GM12891 (cell line): ENCODE measurements at regions not wholly inside any gene's neighbourhood (a gene's known extent, or its start where the extent isn't known, plus 50 kb on each side); places are given as distances from the start of the nearest gene placed in this dataset.

Experiments
- DNase-seq: peaks from one replicate; pipeline ENCODE4 v3.0.0; 2011; ENCODE audit warnings: low spot score; ENCODE audit not compliant: insufficient read length
- FAIRE-seq: peaks from 2 replicates; lab custom pipeline; 2011; peaks lifted over from hg19 to GRCh38; lab: Jason Lieb, UNC
- PAX5 ChIP-seq: IDR thresholded peaks from 2 replicates; pipeline ENCODE4 v1.6.1; 2011; ENCODE audit warnings: low read length, moderate library complexity, mild to moderate bottlenecking; ENCODE audit not compliant: insufficient read depth, severe bottlenecking
- POLR2A ChIP-seq: IDR thresholded peaks from 2 replicates; pipeline ENCODE4 v1.6.1; 2011; ENCODE audit warnings: low read depth, low read length, control low read depth
- POLR2AphosphoS5 ChIP-seq: IDR thresholded peaks from 2 replicates; pipeline ENCODE4 v1.6.1; 2011; ENCODE audit warnings: low read depth, low read length, control low read depth
- POU2F2 ChIP-seq: IDR thresholded peaks from 2 replicates; pipeline ENCODE4 v1.6.1; 2011; ENCODE audit warnings: low read depth, mild to moderate bottlenecking, control low read depth, low read length, moderate library complexity
- SPI1 ChIP-seq: IDR thresholded peaks from 2 replicates; pipeline ENCODE4 v1.6.1; 2011; ENCODE audit warnings: low read depth, low read length, control low read depth
- TAF1 ChIP-seq: IDR thresholded peaks from 2 replicates; pipeline ENCODE4 v1.6.1; 2011; ENCODE audit warnings: low read depth, low read length, control low read depth

- FAIRE-seq (no peak), DNase-seq (no peak)
- no peak for TF ChIP-seq TAF1
- TF ChIP-seq POU2F2 = no peak
- no peak for TF ChIP-seq POLR2AphosphoS5
- TF ChIP-seq PAX5 = no peak
- no peak for TF ChIP-seq POLR2A
- TF ChIP-seq SPI1 = no peak
Observed at GRCh38 chr4:64518600-64518999, 109.3 kb upstream of the TECRL start.

DNA sequence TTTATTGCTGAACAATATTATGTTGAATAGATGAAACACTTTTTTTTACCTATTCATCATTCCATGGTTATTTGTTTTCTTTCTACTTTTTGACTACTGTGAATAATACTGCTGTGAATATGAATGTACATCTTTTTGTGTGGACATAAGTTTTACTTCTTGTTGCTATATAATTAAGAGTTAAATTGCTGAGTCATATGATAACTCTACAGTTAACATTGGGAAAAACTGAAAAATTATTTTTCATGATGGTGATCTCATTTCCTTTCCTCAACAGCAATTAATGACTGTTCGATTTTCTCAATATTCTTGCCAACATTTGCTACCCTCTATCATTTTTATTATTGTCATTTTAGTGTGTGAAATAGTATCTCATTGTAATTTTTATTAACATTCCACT is 106.9 kb upstream of the TECRL start:
- FAIRE-seq (no peak), DNase-seq (no peak)
- TF ChIP-seq TAF1 = no peak

GRCh38 chr4:64508089-64508488 is 98.8 kb upstream of the TECRL start:
- DNase-seq (no peak), FAIRE-seq (no peak)
- TF ChIP-seq TAF1 (no peak), POLR2A (no peak), POLR2AphosphoS5 (no peak), PAX5 (no peak), POU2F2 (no peak), SPI1 (no peak)

- FAIRE-seq (no peak), DNase-seq (no peak)
- no peak for TF ChIP-seq POLR2AphosphoS5
- no peak for TF ChIP-seq SPI1
- no peak for TF ChIP-seq POLR2A
- no peak for TF ChIP-seq POU2F2
- no peak for TF ChIP-seq TAF1
- no peak for TF ChIP-seq PAX5
Observed at GRCh38 chr4:64503945-64504675, 94.9 kb upstream of the TECRL start.

- TF ChIP-seq TAF1 (no peak), PAX5 (no peak), POLR2A (no peak), POLR2AphosphoS5 (no peak), POU2F2 (no peak), SPI1 (no peak)
- no peak for FAIRE-seq
- no peak for DNase-seq
Observed at GRCh38 chr4:64503416-64503815, 94.2 kb upstream of the TECRL start.

- TF ChIP-seq POU2F2 (no peak), PAX5 (no peak), POLR2AphosphoS5 (no peak), POLR2A (no peak), TAF1 (no peak), SPI1 (no peak)
- FAIRE-seq (no peak), DNase-seq (no peak)
Observed at GRCh38 chr4:64497491-64497890, 88.2 kb upstream of the TECRL start.

- no peak for DNase-seq
- FAIRE-seq = no peak
- no peak for TF ChIP-seq POLR2A
- TF ChIP-seq TAF1 = no peak
- TF ChIP-seq POLR2AphosphoS5 = no peak
- no peak for TF ChIP-seq SPI1
- no peak for TF ChIP-seq PAX5
- TF ChIP-seq POU2F2 = no peak
Observed at GRCh38 chr4:64495946-64496345, 86.7 kb upstream of the TECRL start.

DNA sequence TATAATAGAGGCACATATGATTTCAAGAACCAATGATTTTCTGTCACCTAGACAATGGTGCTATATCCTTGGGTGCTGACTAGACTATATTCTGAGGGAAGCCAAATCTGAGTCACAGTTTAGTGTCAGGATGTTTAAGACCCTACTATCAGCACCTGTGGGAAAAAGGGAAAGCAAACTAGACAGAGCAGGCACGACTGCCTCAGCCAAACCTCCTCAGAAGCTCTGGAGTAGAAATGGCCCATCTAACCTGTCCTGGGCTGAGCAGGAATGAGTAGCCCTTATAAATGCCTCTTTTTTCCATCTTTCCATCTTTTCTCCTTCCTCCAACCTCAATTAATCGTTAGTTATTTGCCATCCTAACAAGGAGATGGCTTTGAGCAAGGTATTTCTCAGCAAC is 80.4 kb upstream of the TECRL start:
- TF ChIP-seq POLR2AphosphoS5 = no peak
- TF ChIP-seq SPI1 = no peak
- no peak for TF ChIP-seq TAF1
- no peak for TF ChIP-seq PAX5
- no peak for TF ChIP-seq POLR2A
- TF ChIP-seq POU2F2 = no peak

GRCh38 chr4:64479338-64479737 is 70.1 kb upstream of the TECRL start:
- DNase-seq = no peak
- TF ChIP-seq POLR2A (no peak), TAF1 (no peak), POLR2AphosphoS5 (no peak), POU2F2 (no peak), SPI1 (no peak), PAX5 (no peak)
- no peak for FAIRE-seq

More for the DNA sequence above, 80.4 kb upstream of the TECRL start:
- no peak for FAIRE-seq
- no peak for DNase-seq

DNA sequence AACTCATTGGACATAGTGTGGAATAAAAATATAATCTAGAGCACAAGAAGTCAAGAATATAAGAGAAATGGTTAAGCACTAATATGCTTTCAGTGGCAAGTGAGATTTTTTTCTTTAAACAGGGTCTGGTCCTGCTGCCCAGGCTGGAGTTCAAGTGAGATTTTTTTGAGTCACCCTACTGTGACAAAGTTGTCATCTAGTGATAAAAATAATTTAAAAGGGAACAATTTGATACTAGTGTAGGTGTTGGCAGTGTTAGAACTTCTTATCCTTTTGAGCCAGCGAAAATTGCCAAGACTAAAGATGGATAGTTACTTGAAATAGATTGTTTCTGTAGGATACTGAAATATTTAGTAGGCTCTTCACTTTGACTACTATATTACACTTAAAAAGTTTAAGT is 67.9 kb upstream of the TECRL start:
- FAIRE-seq (no peak), DNase-seq (no peak)
- TF ChIP-seq SPI1 = no peak
- no peak for TF ChIP-seq PAX5
- TF ChIP-seq POLR2A = no peak
- TF ChIP-seq POLR2AphosphoS5 = no peak
- TF ChIP-seq POU2F2 = no peak
- no peak for TF ChIP-seq TAF1
